ENCODE measurements at regions not wholly inside any gene's neighbourhood (a gene's known extent, or its start where the extent isn't known, plus 50 kb on each side); places are given as distances from the start of the nearest gene placed in this dataset.

- no peak for TF ChIP-seq CTCF (IDR thresholded peaks at IDR 0.05)
- no peak for TF ChIP-seq POLR2A (IDR thresholded peaks at IDR 0.05)
Observed at GRCh38 chr5:162221910-162222309, 154.3 kb downstream of the GABRG2 start.
